ENCODE measurements at regions not wholly inside any gene's neighbourhood (a gene's known extent, or its start where the extent isn't known, plus 50 kb on each side); places are given as distances from the start of the nearest gene placed in this dataset.

GRCh38 chr3:171548917-171549316 is 88.7 kb upstream of the TNIK start:
- no peak for DNase-seq (ENCODE audit: low read depth)
- TF ChIP-seq CTCF (IDR thresholded peaks at IDR 0.05; ENCODE audit: insufficient read depth, low read length): no peak
- H3K4me3 ChIP-seq (ENCODE audit: low read depth, low read length): no peak overlapping the region

GRCh38 chr3:171543759-171544300 is 83.6 kb upstream of the TNIK start:
- no peak for DNase-seq (ENCODE audit: low read depth)
- no peak for TF ChIP-seq CTCF (IDR thresholded peaks at IDR 0.05; ENCODE audit: insufficient read depth, low read length)
- no peak overlapping the region for H3K4me3 ChIP-seq (ENCODE audit: low read depth, low read length)

GRCh38 chr3:171542976-171543375 is 82.8 kb upstream of the TNIK start:
- no peak overlapping the region for H3K4me3 ChIP-seq (ENCODE audit: low read depth, low read length)
- DNase-seq (ENCODE audit: low read depth): no peak
- TF ChIP-seq CTCF (IDR thresholded peaks at IDR 0.05; ENCODE audit: insufficient read depth, low read length): no peak

GRCh38 chr3:171541647-171542046 is 81.4 kb upstream of the TNIK start:
- H3K4me3 ChIP-seq (ENCODE audit: low read depth, low read length): no peak overlapping the region
- TF ChIP-seq CTCF (IDR thresholded peaks at IDR 0.05; ENCODE audit: insufficient read depth, low read length): no peak
- no peak for DNase-seq (ENCODE audit: low read depth)

- H3K4me3 ChIP-seq (ENCODE audit: low read depth, low read length): no peak overlapping the region
- DNase-seq (ENCODE audit: low read depth): no peak
- TF ChIP-seq CTCF (IDR thresholded peaks at IDR 0.05; ENCODE audit: insufficient read depth, low read length): no peak
Measured at GRCh38 chr3:171541181-171541580, 81.0 kb upstream of the TNIK start.

- DNase-seq (ENCODE audit: low read depth): no peak
- H3K4me3 ChIP-seq (ENCODE audit: low read depth, low read length): no peak overlapping the region
- TF ChIP-seq CTCF (IDR thresholded peaks at IDR 0.05; ENCODE audit: insufficient read depth, low read length): no peak
Measured at GRCh38 chr3:171535799-171536198, 75.6 kb upstream of the TNIK start.

GRCh38 chr3:171535133-171535532 is 74.9 kb upstream of the TNIK start:
- TF ChIP-seq CTCF (IDR thresholded peaks at IDR 0.05; ENCODE audit: insufficient read depth, low read length): no peak
- H3K4me3 ChIP-seq (ENCODE audit: low read depth, low read length): no peak overlapping the region
- no peak for DNase-seq (ENCODE audit: low read depth)
